Adrenal gland (tissue), 5 donors: ENCODE measurements at regions not wholly inside any gene's neighbourhood (a gene's known extent, or its start where the extent isn't known, plus 50 kb on each side); places are given as distances from the start of the nearest gene placed in this dataset.

Experiments
- CTCF ChIP-seq, 6 experiments: fragments of 450-650 bp in 4 of 6; fragments of 200-600 bp in 2 of 6; sonication (generic) in 1 of 6; IDR thresholded peaks; 1 replicate in 5 of 6; 2 replicates in 1 of 6; pipeline versions ENCODE4 v1.5.1 to v1.8.0; 2016 to 2021; ENCODE audit warnings: antibody characterized with exemption in 6 of 6, mild to moderate bottlenecking in 2 of 6, moderate library complexity in 1 of 6
- POLR2A ChIP-seq, 2 donors: fragments of 450-650 bp; IDR thresholded peaks; one replicate each; pipeline ENCODE4 v1.6.1; 2017; ENCODE audit warnings: antibody characterized with exemption in 2 of 2, mild to moderate bottlenecking in 2 of 2, moderate library complexity in 1 of 2
- donor health status: DM: no; HTN: no; CAD: no.

GRCh38 chr1:87555366-87555765 lies 226.7 kb downstream of the LMO4 start:
- TF ChIP-seq CTCF (IDR thresholded peaks at IDR 0.05) (no peak), POLR2A (IDR thresholded peaks at IDR 0.05) (no peak)
